ENCODE measurements at regions not wholly inside any gene's neighbourhood (a gene's known extent, or its start where the extent isn't known, plus 50 kb on each side); places are given as distances from the start of the nearest gene placed in this dataset.

DNA sequence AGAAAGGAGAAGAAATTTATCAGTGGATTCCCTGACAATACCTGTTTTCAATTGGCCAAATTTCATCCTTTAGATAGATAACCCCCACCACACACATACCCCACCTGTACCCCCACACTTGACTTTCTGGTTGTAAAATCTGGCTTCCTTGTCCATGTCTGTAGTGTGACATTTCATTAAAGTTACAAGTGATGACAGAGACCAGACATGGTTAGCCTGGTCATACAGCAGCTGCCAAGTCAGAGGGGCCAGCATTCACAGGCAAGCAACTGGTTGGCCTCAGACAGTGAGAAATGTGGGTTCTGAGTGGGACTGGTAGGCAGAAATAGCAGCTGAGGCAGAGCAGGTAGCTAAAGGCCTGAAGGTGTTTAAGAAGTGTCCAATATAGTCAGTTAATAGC lies 238.6 kb upstream of the SOX14 start:
- no peak overlapping the region for H3K9ac ChIP-seq (ENCODE audit: insufficient read depth in 1 of 2, low read length in 2 of 2)
- DNase-seq, result no peak
- no peak for ATAC-seq (ENCODE audit: insufficient read depth, low FRiP score)
- H3K4me3 ChIP-seq, result no peak overlapping the region
- no peaks in the 10 kb centered on the region for H3K36me3 ChIP-seq (ENCODE audit: control insufficient read depth in 4 of 4, insufficient read depth in 4 of 4, low read length in 4 of 4)
- H3K9me3 ChIP-seq (ENCODE audit: control insufficient read depth in 4 of 4, insufficient read depth in 3 of 4, low read length in 3 of 4), result no peaks in the 10 kb centered on the region
- TF ChIP-seq, protein P1, sequence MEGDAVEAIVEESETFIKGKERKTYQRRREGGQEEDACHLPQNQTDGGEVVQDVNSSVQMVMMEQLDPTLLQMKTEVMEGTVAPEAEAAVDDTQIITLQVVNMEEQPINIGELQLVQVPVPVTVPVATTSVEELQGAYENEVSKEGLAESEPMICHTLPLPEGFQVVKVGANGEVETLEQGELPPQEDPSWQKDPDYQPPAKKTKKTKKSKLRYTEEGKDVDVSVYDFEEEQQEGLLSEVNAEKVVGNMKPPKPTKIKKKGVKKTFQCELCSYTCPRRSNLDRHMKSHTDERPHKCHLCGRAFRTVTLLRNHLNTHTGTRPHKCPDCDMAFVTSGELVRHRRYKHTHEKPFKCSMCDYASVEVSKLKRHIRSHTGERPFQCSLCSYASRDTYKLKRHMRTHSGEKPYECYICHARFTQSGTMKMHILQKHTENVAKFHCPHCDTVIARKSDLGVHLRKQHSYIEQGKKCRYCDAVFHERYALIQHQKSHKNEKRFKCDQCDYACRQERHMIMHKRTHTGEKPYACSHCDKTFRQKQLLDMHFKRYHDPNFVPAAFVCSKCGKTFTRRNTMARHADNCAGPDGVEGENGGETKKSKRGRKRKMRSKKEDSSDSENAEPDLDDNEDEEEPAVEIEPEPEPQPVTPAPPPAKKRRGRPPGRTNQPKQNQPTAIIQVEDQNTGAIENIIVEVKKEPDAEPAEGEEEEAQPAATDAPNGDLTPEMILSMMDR (IDR thresholded peaks at IDR 0.05; ENCODE audit: control extremely low read depth, extremely low read depth), result no peak
- no peaks in the 10 kb centered on the region for H3K4me1 ChIP-seq (ENCODE audit: control insufficient read depth in 5 of 5, insufficient read depth in 5 of 5, low read length in 5 of 5)
- no peaks in the 10 kb centered on the region for H3K27me3 ChIP-seq (ENCODE audit: control insufficient read depth in 3 of 3, insufficient read depth in 3 of 3, low read length in 2 of 3)
- no peak overlapping the region for H3K27ac ChIP-seq (ENCODE audit: low read depth in 1 of 2, low read length in 1 of 2)

DNA sequence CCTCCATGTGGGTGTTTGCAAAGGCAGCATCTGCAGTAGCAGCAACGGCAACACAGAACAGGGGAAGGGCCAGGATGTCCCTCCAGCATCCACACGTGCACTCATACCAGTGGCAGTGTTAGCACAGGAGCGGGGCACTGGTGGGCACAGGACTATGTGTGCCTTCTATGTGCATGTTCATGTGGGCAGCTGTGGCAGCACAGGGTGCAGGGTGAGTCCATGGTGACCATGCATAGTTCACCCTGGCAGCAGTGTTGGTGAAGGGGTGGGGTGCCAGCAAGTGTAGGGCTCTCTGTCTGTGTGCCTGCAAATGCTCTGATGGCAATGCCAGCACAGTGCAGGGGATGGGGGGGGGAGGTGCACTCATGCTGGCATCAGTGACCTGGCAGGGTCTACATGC lies 222.1 kb upstream of the SOX14 start:
- no peak overlapping the region for H3K9ac ChIP-seq (ENCODE audit: insufficient read depth in 1 of 2, low read length in 2 of 2)
- 87 to 93% methylated on average over 3 of the region's 3 CpGs for WGBS, 2 donors
- ATAC-seq (ENCODE audit: insufficient read depth, low FRiP score) (no peak), DNase-seq (no peak)
- H3K27me3 ChIP-seq (ENCODE audit: control insufficient read depth in 3 of 3, insufficient read depth in 3 of 3, low read length in 2 of 3), result no peaks in the 10 kb centered on the region
- peaks cover 0 to 9% (median 2%) of the 10 kb centered on the region in 4 donors for H3K9me3 ChIP-seq (ENCODE audit: control insufficient read depth in 4 of 4, insufficient read depth in 3 of 4, low read length in 3 of 4)
- no peak overlapping the region for H3K27ac ChIP-seq (ENCODE audit: low read depth in 1 of 2, low read length in 1 of 2)
- TF ChIP-seq, protein P1 (IDR thresholded peaks at IDR 0.05; ENCODE audit: control extremely low read depth, extremely low read depth), result no peak
- no peaks in the 10 kb centered on the region for H3K4me1 ChIP-seq (ENCODE audit: control insufficient read depth in 5 of 5, insufficient read depth in 5 of 5, low read length in 5 of 5)
- H3K4me3 ChIP-seq, result no peak overlapping the region
- H3K36me3 ChIP-seq (ENCODE audit: control insufficient read depth in 4 of 4, insufficient read depth in 4 of 4, low read length in 4 of 4), result no peaks in the 10 kb centered on the region

GRCh38 chr3:137554242-137554641 lies 209.9 kb upstream of the SOX14 start:
- 78 to 83% methylated on average over 2 of the region's 2 CpGs for WGBS, 2 donors
- Histone ChIP-seq H3K9me3 (ENCODE audit: control insufficient read depth in 4 of 4, insufficient read depth in 3 of 4, low read length in 3 of 4) (peaks cover 0 to 2% (median 0%) of the 10 kb centered on the region in 4 donors), H3K4me1 (ENCODE audit: control insufficient read depth in 5 of 5, insufficient read depth in 5 of 5, low read length in 5 of 5) (no peaks in the 10 kb centered on the region), H3K9ac (ENCODE audit: insufficient read depth in 1 of 2, low read length in 2 of 2) (no peak overlapping the region), H3K27ac (ENCODE audit: low read depth in 1 of 2, low read length in 1 of 2) (no peak overlapping the region), H3K4me3 (no peak overlapping the region), H3K36me3 (ENCODE audit: control insufficient read depth in 4 of 4, insufficient read depth in 4 of 4, low read length in 4 of 4) (no peaks in the 10 kb centered on the region), H3K27me3 (ENCODE audit: control insufficient read depth in 3 of 3, insufficient read depth in 3 of 3, low read length in 2 of 3) (no peaks in the 10 kb centered on the region)
- ATAC-seq (ENCODE audit: insufficient read depth, low FRiP score) (no peak), DNase-seq (no peak)
- TF ChIP-seq, protein P1 (IDR thresholded peaks at IDR 0.05; ENCODE audit: control extremely low read depth, extremely low read depth), result no peak

DNA sequence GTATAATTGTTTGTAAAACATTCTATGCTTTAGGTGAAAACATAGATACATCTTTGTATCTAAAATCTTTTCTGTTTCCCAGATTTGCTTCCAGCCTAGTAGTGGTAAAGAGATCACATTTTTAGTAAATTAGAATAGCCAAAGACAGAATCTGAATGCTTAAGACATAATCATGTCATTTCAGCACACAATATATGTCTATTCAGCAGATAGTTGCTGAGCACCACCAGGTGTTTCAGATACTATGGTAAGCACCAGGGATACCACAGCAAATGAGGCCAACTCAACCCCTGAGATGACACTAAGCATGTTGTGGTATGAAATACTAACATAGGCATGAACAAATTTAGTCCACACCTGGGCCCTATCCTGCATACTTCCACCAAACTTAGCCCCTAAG lies 195.2 kb upstream of the SOX14 start:
- H3K4me1 ChIP-seq (ENCODE audit: control insufficient read depth in 5 of 5, insufficient read depth in 5 of 5, low read length in 5 of 5), result no peaks in the 10 kb centered on the region
- DNase-seq, result no peak
- H3K27ac ChIP-seq (ENCODE audit: low read depth in 1 of 2, low read length in 1 of 2), result no peak overlapping the region
- H3K9ac ChIP-seq (ENCODE audit: insufficient read depth in 1 of 2, low read length in 2 of 2), result no peak overlapping the region
- H3K9me3 ChIP-seq (ENCODE audit: control insufficient read depth in 4 of 4, insufficient read depth in 3 of 4, low read length in 3 of 4), result peaks cover 0 to 5% (median 0%) of the 10 kb centered on the region in 4 donors
- no peaks in the 10 kb centered on the region for H3K27me3 ChIP-seq (ENCODE audit: control insufficient read depth in 3 of 3, insufficient read depth in 3 of 3, low read length in 2 of 3)
- TF ChIP-seq, protein P1 (IDR thresholded peaks at IDR 0.05; ENCODE audit: control extremely low read depth, extremely low read depth), result no peak
- no peaks in the 10 kb centered on the region for H3K36me3 ChIP-seq (ENCODE audit: control insufficient read depth in 4 of 4, insufficient read depth in 4 of 4, low read length in 4 of 4)
- no peak for ATAC-seq (ENCODE audit: insufficient read depth, low FRiP score)
- H3K4me3 ChIP-seq, result no peak overlapping the region

All from lung (tissue), 11 donors.